Activated T-helper 17 cell treated with anti-CD3 and anti-CD28 coated beads, Interleukin-2, amount 50 U/mL, for 72 hours (primary cell): ENCODE measurements at regions not wholly inside any gene's neighbourhood (a gene's known extent, or its start where the extent isn't known, plus 50 kb on each side); places are given as distances from the start of the nearest gene placed in this dataset.

ENCODE experiments used
- ATAC-seq: fragments of 150-1000 bp; cut with Tn5 transposase; replicated peaks from 2 replicates; pipeline ENCODE4 v1.10.0; 2021; ENCODE audit warnings: mild to moderate bottlenecking, moderate library complexity
- H3K27ac Mint-ChIP-seq: one replicate; pipeline ENCODE4 v1.8.0; 2022; ENCODE audit warnings: mixed read lengths
- H3K27me3 Mint-ChIP-seq: one replicate; pipeline ENCODE4 v1.8.0; 2022; ENCODE audit warnings: mixed read lengths
- H3K36me3 Mint-ChIP-seq: one replicate; pipeline ENCODE4 v1.8.0; 2022; ENCODE audit warnings: low read depth, mild to moderate bottlenecking, mixed read lengths
- H3K4me1 Mint-ChIP-seq: one replicate; pipeline ENCODE4 v1.8.0; 2022; ENCODE audit warnings: mixed read lengths
- H3K4me3 Mint-ChIP-seq: one replicate; pipeline ENCODE4 v1.8.0; 2022; ENCODE audit warnings: mild to moderate bottlenecking, mixed read lengths
- H3K9me3 Mint-ChIP-seq: one replicate; pipeline ENCODE4 v1.8.0; 2022; ENCODE audit warnings: mixed read lengths

DNA sequence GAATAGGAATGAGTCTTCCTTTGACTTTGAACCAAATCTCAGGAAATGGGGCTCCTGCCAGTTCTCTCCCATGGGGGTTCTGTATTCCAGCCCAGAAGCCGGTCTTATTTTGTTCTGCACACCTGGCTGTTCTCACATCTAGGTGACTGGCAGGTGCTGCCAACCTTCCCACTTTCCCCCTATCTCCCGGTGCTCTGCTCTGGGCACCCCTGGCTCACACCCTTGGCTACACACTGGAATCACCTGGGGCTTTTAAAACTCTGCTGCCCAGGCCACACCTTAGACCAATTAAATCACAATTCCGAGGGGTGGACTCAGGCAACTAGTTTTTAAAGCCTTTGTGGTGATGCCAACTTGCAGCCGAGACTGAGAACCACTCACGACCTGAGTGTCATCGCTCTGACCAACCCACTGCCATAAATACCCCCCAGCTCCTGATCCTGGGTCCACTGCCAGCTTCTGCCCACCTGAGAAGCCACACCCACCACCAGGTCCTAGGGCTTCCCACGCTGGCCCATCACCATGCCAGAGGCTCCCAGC is 69.2 kb downstream of the KCNF1 start:
- no peak for ATAC-seq
- H3K36me3 Mint-ChIP-seq: no peaks in the 10 kb centered on the region
- no peaks in the 10 kb centered on the region for H3K9me3 Mint-ChIP-seq
- H3K4me3 Mint-ChIP-seq: no peak overlapping the region
- peaks cover 3% of the 10 kb centered on the region for H3K27me3 Mint-ChIP-seq
- H3K27ac Mint-ChIP-seq: no peak overlapping the region
- no peaks in the 10 kb centered on the region for H3K4me1 Mint-ChIP-seq

DNA sequence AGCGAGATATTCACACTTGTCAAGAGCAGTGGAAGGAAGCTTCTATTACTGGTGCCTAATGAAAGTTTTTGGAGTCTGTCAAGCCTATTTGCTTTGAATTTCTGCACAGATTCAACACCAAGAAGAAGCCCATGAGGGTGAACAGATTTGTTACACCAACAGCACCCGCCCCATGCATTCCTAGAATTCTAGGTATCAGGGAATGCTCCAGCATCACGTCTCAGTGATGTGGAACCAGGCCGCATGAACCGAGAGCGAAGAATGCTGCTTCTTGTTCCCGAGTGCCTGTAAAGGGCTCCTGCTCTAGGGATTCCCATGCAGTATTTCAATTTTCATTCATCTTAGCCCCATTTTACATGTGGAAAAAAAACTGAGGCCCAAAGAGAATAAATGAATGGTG is 69.7 kb downstream of the KCNF1 start:
- peaks cover 3% of the 10 kb centered on the region for H3K27me3 Mint-ChIP-seq
- ATAC-seq: no peak
- H3K4me3 Mint-ChIP-seq: no peak overlapping the region

DNA sequence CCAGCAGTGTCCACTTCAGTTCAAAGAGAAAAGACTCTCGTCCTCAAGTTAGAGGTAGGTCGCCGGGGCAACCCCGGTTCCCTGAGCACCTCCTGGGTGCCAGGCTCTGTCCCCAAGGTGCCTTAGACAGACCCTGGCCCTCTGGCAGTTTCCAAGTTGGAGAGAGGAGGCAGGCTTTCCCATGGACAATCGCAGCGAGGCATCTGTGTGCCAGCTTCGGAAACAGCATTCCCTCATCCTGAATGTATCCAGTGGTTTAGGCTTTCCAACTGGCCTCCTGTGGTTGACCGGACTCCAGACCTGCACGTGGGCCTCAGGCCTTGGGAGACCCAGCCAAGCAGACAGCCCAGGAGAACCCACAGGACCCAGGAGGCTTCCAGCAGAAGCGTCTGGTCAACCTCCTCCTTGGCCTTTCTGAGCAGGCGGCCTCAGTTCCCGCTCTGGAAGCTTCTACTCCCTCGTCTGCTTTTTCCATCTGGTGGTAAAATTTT is 70.3 kb downstream of the KCNF1 start:
- Mint-ChIP-seq H3K27ac (no peak overlapping the region), H3K27me3 (peaks cover 3% of the 10 kb centered on the region), H3K4me3 (no peak overlapping the region), H3K36me3 (no peaks in the 10 kb centered on the region), H3K4me1 (no peaks in the 10 kb centered on the region), H3K9me3 (no peaks in the 10 kb centered on the region)
- no peak for ATAC-seq

More for the DNA sequence above, 69.7 kb downstream of the KCNF1 start:
- Mint-ChIP-seq H3K9me3 (no peaks in the 10 kb centered on the region), H3K27ac (no peak overlapping the region), H3K36me3 (no peaks in the 10 kb centered on the region), H3K4me1 (no peaks in the 10 kb centered on the region)

DNA sequence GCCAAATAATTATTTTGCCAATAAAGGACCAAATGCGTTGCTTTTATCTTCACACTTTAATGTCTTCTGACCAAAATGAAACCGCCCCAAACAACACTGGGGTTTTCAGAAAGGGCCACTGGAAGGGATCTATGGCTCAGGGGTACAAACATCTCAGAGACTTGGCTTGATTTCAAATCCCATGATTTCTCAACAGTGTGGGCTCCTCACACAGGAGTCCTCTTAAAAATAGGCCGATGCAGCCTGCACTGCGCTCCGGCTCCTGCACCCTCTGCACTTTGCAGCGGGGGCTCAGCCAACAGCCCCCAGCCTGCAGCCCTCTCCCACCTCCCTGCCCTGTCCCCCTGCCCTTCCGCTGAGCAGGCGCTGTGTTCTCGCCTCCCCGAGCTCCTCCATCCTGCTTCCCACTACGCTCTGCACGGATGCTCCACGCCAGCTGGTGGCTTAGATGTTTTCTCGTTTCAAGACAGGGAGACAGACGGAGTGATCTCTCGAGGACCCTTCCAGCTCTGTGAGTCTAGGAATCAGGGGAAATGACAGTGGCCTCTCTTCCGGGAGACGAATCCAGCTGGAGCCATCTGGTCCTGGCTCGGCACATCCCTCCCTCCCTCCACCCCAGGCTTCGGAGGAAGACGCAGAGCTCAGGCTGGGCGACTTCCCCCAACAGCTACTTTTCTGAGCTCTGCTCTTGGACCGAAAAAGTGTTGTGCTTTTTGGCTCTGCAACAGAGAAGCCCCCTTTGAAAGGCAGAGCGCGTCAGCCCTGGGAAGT is 71.4 kb downstream of the KCNF1 start:
- Mint-ChIP-seq H3K36me3 (no peaks in the 10 kb centered on the region), H3K27me3 (peaks cover 1% of the 10 kb centered on the region), H3K27ac (no peak overlapping the region), H3K4me1 (no peaks in the 10 kb centered on the region), H3K4me3 (no peak overlapping the region), H3K9me3 (no peaks in the 10 kb centered on the region)
- no peak for ATAC-seq

DNA sequence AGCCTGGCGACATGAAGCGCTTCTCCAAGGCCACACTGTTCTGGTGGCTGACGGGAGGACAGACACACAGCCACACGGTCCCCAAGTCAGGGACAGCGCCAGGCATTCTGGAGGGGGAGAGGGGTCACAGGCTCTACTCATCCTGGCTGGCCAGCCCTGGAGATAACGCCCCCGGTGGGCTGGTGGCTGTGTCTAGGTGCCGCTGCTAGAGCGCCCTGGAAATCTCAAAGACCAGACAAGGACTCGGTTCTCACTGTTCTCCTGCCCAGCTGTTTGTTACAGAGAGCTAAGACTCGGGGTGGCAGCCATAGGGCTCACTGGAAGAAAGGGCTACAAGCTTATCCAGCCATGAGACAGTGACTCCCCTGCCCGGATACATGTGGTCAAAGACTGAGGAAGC is 72.0 kb downstream of the KCNF1 start:
- no peak for ATAC-seq
- Mint-ChIP-seq H3K27me3 (no peaks in the 10 kb centered on the region), H3K9me3 (no peaks in the 10 kb centered on the region), H3K27ac (no peak overlapping the region), H3K4me1 (no peaks in the 10 kb centered on the region), H3K36me3 (no peaks in the 10 kb centered on the region), H3K4me3 (no peak overlapping the region)

DNA sequence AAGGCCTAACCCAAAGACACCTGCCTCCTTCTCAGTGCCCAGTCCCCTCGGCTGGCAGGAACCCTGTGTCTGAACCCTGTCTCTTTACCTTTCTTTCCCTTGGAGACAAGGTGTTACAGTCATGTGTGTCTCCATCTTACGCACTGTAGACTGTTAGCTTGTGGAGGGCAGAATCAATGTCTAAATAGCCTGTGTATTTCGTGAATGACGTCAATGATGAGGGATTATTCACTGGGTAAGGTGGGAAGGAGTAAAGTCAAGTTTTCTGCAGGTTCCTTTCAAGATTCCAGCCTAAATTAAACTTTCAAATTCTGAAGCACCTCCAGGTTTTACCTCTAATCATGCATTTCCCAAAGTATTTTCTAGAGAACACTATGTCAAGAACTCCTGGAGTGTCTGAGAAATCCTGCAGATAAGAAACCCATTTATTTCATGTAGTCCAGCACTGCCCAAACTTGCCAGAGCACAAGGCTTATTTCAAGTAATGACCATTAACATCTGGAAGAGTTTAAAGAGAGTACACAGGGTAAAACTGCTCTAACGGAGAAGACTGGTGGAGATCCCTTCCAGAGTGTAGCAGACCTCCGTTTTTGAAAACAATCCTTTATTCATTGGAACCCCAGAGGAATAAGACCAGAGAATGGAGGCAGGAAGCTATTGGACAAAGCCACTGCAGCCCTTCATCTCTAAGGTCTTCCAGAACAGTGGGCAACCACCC is 72.8 kb downstream of the KCNF1 start:
- no peak overlapping the region for H3K4me3 Mint-ChIP-seq
- ATAC-seq: no peak
- H3K27ac Mint-ChIP-seq: no peak overlapping the region
- H3K36me3 Mint-ChIP-seq: no peaks in the 10 kb centered on the region
- no peaks in the 10 kb centered on the region for H3K27me3 Mint-ChIP-seq
- H3K4me1 Mint-ChIP-seq: no peaks in the 10 kb centered on the region
- no peaks in the 10 kb centered on the region for H3K9me3 Mint-ChIP-seq

DNA sequence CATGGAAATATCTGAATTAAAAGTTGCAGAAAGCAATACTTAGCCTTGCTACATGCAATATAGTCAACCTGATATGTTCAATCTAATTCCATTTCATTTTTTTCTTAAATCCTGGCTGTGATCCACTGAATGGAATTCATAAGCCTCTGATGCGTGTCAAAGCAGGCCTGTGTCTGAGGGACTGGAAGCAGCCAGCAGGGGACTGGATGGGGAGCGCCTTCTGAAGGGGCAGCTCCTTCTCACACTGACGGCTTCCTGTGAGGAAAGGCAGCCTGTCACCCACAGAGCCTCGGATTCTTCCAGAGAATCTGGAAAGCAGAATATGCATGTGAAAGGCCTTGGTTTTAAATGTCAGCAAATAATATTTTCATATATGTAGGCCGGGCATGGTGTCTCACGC is 73.5 kb downstream of the KCNF1 start:
- Mint-ChIP-seq H3K27me3 (no peaks in the 10 kb centered on the region), H3K9me3 (no peaks in the 10 kb centered on the region), H3K4me1 (no peaks in the 10 kb centered on the region), H3K36me3 (no peaks in the 10 kb centered on the region), H3K4me3 (no peak overlapping the region), H3K27ac (no peak overlapping the region)
- no peak for ATAC-seq

DNA sequence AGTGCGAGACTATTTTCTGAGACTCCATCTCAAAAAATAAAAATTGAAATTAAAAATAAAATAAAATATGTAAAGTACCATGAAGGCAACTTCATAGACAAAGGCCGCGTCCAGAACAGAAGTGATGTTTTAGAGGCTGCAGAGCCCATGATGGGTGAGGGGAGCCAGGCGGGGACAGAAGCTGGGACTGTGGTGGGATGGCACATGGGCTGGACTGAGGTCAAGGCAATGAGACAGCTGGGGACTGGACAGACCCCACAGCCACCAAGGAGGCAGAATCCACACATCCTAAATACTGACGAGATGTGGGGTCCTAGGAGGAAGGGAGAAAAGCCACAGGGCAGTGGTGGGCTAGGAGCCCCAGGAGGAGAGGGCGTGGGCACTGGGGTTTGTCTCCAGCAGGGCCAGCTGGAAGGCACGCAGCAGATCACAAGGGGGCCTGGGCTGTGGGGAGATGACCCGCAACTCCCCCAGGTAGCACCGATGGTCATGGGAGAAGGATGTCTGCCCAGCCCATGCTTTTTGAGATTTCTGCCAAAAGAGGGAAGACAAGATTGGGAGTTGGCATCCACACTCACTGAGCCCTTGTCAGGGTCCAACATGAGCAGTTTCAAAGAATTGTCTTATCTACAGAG is 74.3 kb downstream of the KCNF1 start:
- H3K36me3 Mint-ChIP-seq: no peaks in the 10 kb centered on the region
- no peak for ATAC-seq
- H3K4me1 Mint-ChIP-seq: no peaks in the 10 kb centered on the region
- no peak overlapping the region for H3K27ac Mint-ChIP-seq
- H3K4me3 Mint-ChIP-seq: no peak overlapping the region
- H3K27me3 Mint-ChIP-seq: no peaks in the 10 kb centered on the region
- no peaks in the 10 kb centered on the region for H3K9me3 Mint-ChIP-seq

DNA sequence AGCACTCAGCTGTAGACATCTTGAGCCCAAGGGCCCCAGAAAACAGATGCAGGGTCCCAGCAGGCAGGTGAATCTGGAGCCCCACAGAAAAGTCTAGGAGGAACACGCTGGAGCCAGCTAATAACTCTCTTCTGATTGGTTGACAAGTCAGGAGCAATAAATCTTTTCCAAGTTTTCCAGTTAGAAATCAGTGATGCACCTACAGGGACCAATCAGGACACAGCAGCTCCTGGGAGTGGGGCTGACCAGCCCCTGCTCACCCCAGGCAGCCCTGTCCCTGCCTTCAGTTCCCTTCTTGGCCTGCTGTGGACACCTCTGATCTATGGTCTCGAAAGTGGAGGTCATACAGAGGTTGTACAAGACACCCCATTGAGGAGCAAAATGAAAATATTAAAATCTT is 75.7 kb downstream of the KCNF1 start:
- Mint-ChIP-seq H3K4me3 (no peak overlapping the region), H3K9me3 (no peaks in the 10 kb centered on the region), H3K4me1 (no peaks in the 10 kb centered on the region), H3K36me3 (no peaks in the 10 kb centered on the region), H3K27me3 (no peaks in the 10 kb centered on the region), H3K27ac (no peak overlapping the region)
- ATAC-seq: no peak

DNA sequence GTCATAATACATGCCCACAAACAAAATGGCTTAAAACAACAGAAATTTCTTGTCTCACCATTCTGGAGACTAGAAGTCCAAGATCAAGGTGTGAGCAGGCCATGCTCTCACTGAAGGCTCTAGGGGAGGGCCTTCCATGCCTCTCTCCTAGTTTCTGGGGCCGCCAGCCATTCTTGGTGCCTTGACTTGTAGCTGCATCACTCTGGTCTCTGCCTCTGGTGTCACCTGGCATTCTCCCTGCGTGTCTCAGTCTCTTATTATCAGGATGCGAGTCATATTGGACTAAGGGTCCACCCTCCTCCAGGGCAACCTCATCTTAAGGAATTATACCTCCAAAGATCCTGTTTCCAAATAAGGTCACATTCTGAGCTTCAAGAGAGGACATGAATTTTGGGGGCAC is 76.1 kb downstream of the KCNF1 start:
- ATAC-seq: no peak
- H3K9me3 Mint-ChIP-seq: no peaks in the 10 kb centered on the region
- H3K27ac Mint-ChIP-seq: no peak overlapping the region
- H3K27me3 Mint-ChIP-seq: no peaks in the 10 kb centered on the region
- H3K36me3 Mint-ChIP-seq: no peaks in the 10 kb centered on the region
- no peak overlapping the region for H3K4me3 Mint-ChIP-seq
- H3K4me1 Mint-ChIP-seq: no peaks in the 10 kb centered on the region

DNA sequence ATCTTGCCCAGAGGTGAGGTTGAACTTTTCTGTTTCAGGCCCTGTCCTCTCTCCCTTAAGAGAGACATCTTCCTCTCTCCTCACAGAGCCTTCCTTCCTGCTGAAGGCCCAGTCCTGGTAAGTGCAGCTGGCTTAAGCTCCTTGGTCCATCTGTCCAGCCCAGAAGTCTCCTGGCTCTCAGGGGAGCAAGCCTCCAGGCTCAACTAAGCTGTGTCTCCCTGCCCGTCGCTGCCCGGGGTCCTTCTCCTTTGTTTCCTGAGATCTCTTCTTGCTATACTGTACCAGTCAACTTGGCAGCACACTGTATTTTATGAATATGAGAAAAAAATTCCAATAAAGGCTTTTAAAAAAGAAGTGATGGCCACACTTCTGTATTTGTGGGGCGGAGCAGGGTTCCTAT is 77.4 kb downstream of the KCNF1 start:
- no peak overlapping the region for H3K27ac Mint-ChIP-seq
- H3K4me3 Mint-ChIP-seq: no peak overlapping the region
- ATAC-seq: no peak
- H3K4me1 Mint-ChIP-seq: no peaks in the 10 kb centered on the region
- H3K9me3 Mint-ChIP-seq: no peaks in the 10 kb centered on the region
- peaks cover 3% of the 10 kb centered on the region for H3K27me3 Mint-ChIP-seq
- H3K36me3 Mint-ChIP-seq: no peaks in the 10 kb centered on the region

DNA sequence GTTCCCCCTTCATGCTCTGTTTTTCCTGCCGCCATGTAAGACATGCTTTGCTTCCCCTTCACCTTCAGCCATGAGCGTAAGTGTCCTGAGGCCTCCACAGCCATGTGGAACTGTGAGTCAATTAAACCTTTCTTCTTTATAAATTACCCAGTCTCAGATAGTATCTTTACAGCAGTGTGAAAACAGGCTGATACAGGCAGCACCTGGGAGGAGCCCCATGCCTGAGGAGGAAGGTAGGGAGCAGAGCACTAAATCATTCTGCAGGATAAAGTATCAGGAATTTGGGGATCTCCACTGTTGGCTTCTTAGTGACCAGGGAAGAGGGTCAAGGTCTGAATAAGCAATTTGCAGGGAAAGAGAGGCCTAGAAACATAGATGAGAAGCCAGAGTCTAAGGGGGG is 78.0 kb downstream of the KCNF1 start:
- H3K4me1 Mint-ChIP-seq: no peaks in the 10 kb centered on the region
- H3K27ac Mint-ChIP-seq: no peak overlapping the region
- no peak overlapping the region for H3K4me3 Mint-ChIP-seq
- no peak for ATAC-seq
- no peaks in the 10 kb centered on the region for H3K9me3 Mint-ChIP-seq
- H3K36me3 Mint-ChIP-seq: no peaks in the 10 kb centered on the region
- H3K27me3 Mint-ChIP-seq: peaks cover 8% of the 10 kb centered on the region

DNA sequence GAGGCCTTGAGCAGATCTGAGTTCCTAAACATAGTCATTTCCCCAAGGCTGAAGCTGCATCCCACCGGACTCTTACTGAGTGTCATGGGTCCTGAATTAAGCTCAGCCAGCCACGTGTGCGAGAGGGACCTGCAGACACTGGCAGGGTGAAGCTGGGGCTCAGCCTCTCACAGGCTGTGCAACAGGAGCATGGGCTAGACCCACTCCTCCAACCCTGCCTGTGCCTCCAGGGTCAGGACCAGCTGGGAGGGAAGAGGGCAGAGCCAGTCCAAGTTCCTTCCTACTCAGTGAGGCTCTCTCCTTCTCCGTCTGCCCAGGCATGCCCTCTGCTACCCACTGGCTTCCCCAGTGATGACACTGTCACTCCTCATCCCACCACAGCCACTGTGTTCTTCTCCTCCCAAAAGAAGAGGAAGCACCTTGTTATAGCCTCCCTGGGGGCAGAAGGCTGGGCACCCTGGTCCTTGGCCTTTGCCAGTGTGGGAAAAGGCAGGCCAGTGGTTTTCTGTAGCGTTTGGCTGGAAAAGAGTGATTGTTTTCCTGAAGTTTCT is 78.9 kb downstream of the KCNF1 start:
- ATAC-seq: no peak
- no peaks in the 10 kb centered on the region for H3K9me3 Mint-ChIP-seq
- no peaks in the 10 kb centered on the region for H3K36me3 Mint-ChIP-seq
- no peak overlapping the region for H3K4me3 Mint-ChIP-seq
- H3K4me1 Mint-ChIP-seq: no peaks in the 10 kb centered on the region
- H3K27ac Mint-ChIP-seq: no peak overlapping the region
- peaks cover 8% of the 10 kb centered on the region for H3K27me3 Mint-ChIP-seq

DNA sequence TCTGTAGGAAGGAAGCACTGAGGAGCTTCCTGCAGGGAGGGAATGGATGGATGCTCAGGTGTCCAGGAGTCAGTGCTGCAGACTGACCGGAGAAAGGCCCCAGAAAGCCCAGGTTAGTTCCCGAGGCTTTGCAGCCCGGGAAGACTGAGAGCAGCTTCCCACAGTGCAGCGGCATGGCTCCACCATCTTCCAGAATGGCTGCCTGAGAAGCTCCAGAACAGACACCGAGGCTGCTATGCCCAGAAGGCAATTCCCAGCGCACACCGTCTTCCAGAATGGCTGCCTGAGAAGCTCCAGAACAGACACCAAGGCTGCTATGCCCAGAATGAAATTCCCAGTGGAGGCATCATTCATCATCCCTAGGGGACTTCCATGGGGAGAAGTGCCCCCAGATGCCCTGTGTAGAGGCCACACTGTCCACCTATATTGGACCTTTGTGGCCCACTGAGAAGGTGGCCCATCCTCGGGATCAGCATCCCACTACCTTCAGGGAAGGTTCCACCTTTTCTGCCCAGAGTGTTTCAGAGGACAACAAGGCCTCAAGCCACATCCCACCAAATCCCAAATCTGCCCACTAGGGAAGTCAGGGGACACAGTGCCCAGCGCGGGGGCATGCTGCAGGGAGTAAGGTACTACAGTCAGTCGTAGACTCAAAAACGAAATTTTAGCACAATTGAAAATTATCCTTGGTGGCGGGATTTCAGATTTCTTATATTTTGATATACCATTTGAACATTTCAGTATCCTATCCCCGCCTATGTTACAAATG is 80.5 kb downstream of the KCNF1 start:
- no peak overlapping the region for H3K4me3 Mint-ChIP-seq

More for the DNA sequence above, 80.5 kb downstream of the KCNF1 start:
- H3K36me3 Mint-ChIP-seq: no peaks in the 10 kb centered on the region
- ATAC-seq: no peak
- no peak overlapping the region for H3K27ac Mint-ChIP-seq
- peaks cover 8% of the 10 kb centered on the region for H3K27me3 Mint-ChIP-seq
- H3K9me3 Mint-ChIP-seq: no peaks in the 10 kb centered on the region
- no peaks in the 10 kb centered on the region for H3K4me1 Mint-ChIP-seq
